Suprapubic skin (tissue), 4 donors: ENCODE measurements at regions not wholly inside any gene's neighbourhood (a gene's known extent, or its start where the extent isn't known, plus 50 kb on each side); places are given as distances from the start of the nearest gene placed in this dataset.

Experiments
- DNase-seq, 2 donors: peaks; one replicate each; pipeline ENCODE4 v3.0.0-alpha.2; 2019; ENCODE audit warnings: low spot score in 2 of 2
- H3K27ac ChIP-seq: fragments of 200-600 bp; sonication (generic); one replicate; pipeline ENCODE4 v1.5.1; 2019
- H3K27me3 ChIP-seq: fragments of 200-600 bp; sonication (generic); one replicate; pipeline ENCODE4 v1.5.1; 2019
- H3K36me3 ChIP-seq: fragments of 200-600 bp; sonication (generic); one replicate; pipeline ENCODE4 v1.5.1; 2019
- H3K4me1 ChIP-seq: fragments of 200-600 bp; sonication (generic); one replicate; pipeline ENCODE4 v1.5.1; 2019
- H3K4me3 ChIP-seq: fragments of 200-600 bp; sonication (generic); one replicate; pipeline ENCODE4 v1.5.1; 2019; ENCODE audit warnings: mild to moderate bottlenecking
- H3K9me3 ChIP-seq: fragments of 200-600 bp; sonication (generic); one replicate; pipeline ENCODE4 v1.5.1; 2019
- CTCF ChIP-seq, 2 donors: fragments of 200-600 bp in 1 of 2; fragments of 450-650 bp in 1 of 2; sonication (generic) in 1 of 2; IDR thresholded peaks; one replicate each; pipeline ENCODE4 v1.5.1; 2016 to 2019; ENCODE audit warnings: antibody characterized with exemption in 2 of 2, mild to moderate bottlenecking in 1 of 2, moderate library complexity in 1 of 2
- EP300 ChIP-seq: sonication (generic); formaldehyde crosslinking; IDR thresholded peaks from one replicate; pipeline ENCODE4 v1.6.1; 2017; ENCODE audit warnings: antibody characterized with exemption
- POLR2A ChIP-seq, 2 donors: fragments of 450-650 bp; IDR thresholded peaks; one replicate each; pipeline ENCODE4 v1.6.1; 2017; ENCODE audit warnings: antibody characterized with exemption in 2 of 2, mild to moderate bottlenecking in 2 of 2, moderate library complexity in 2 of 2
- POLR2AphosphoS5 ChIP-seq, 3 donors: sonication (generic); formaldehyde crosslinking; IDR thresholded peaks; one replicate each; pipeline ENCODE4 v1.6.1; 2017; ENCODE audit warnings: antibody characterized with exemption in 3 of 3
- WGBS: methylation state at CpG from one replicate; pipeline ENCODE4 v1.1.5; 2018; 5-methylcytosine and 5-hydroxymethylcytosine counted together

- H3K27ac ChIP-seq, result no peak overlapping the region
- H3K4me1 ChIP-seq, result peaks cover 29% of the 10 kb centered on the region
- no peak for DNase-seq
- no peaks in the 10 kb centered on the region for H3K9me3 ChIP-seq
- no peak for TF ChIP-seq POLR2AphosphoS5 (IDR thresholded peaks at IDR 0.05)
- H3K4me3 ChIP-seq, result no peak overlapping the region
- H3K27me3 ChIP-seq, result peaks cover 3% of the 10 kb centered on the region
- no peaks in the 10 kb centered on the region for H3K36me3 ChIP-seq
- 94% methylated on average over 3 of the region's 3 CpGs for WGBS
These were observed 273.0 kb upstream of the IRX1 start for GRCh38 chr5:3322642-3323041.

GRCh38 chr5:3321923-3322322 is 273.7 kb upstream of the IRX1 start:
- 94% methylated on average over 10 of the region's 10 CpGs for WGBS
- Histone ChIP-seq H3K27me3 (peaks cover 3% of the 10 kb centered on the region), H3K4me3 (no peak overlapping the region), H3K9me3 (no peaks in the 10 kb centered on the region), H3K27ac (no peak overlapping the region), H3K4me1 (peaks cover 29% of the 10 kb centered on the region), H3K36me3 (no peaks in the 10 kb centered on the region)
- TF ChIP-seq CTCF (IDR thresholded peaks at IDR 0.05), result no peak
- no peak for TF ChIP-seq EP300
- no peak for TF ChIP-seq POLR2A (IDR thresholded peaks at IDR 0.05)
- peak in 1 of 2 donors; percentile 48 for DNase-seq

- no peaks in the 10 kb centered on the region for H3K36me3 ChIP-seq
- H3K4me1 ChIP-seq, result peaks cover 28% of the 10 kb centered on the region
- H3K4me3 ChIP-seq, result no peak overlapping the region
- peak in 1 of 2 donors; percentile 30 for DNase-seq
- peaks cover 3% of the 10 kb centered on the region for H3K27me3 ChIP-seq
- H3K27ac ChIP-seq, result no peak overlapping the region
- WGBS, result 86% methylated on average over 11 of the region's 11 CpGs
- H3K9me3 ChIP-seq, result no peaks in the 10 kb centered on the region
- TF ChIP-seq POLR2AphosphoS5 (IDR thresholded peaks at IDR 0.05), result no peak
- TF ChIP-seq POLR2A (IDR thresholded peaks at IDR 0.05), result no peak
- TF ChIP-seq CTCF (IDR thresholded peaks at IDR 0.05), result no peak
- TF ChIP-seq EP300, result no peak
These were observed 274.4 kb upstream of the IRX1 start for GRCh38 chr5:3321119-3321760.

- H3K9me3 ChIP-seq, result no peaks in the 10 kb centered on the region
- H3K27ac ChIP-seq, result no peak overlapping the region
- no peaks in the 10 kb centered on the region for H3K36me3 ChIP-seq
- DNase-seq, result peak in 1 of 2 donors; percentile 67
- 57% methylated on average over 19 of the region's 19 CpGs for WGBS
- TF ChIP-seq CTCF (IDR thresholded peaks at IDR 0.05) (no peak), POLR2A (IDR thresholded peaks at IDR 0.05) (no peak), POLR2AphosphoS5 (IDR thresholded peaks at IDR 0.05) (no peak), EP300 (no peak)
- peaks cover 19% of the 10 kb centered on the region for H3K4me1 ChIP-seq
- H3K27me3 ChIP-seq, result peaks cover 3% of the 10 kb centered on the region
- no peak overlapping the region for H3K4me3 ChIP-seq
These were observed 275.2 kb upstream of the IRX1 start for GRCh38 chr5:3320317-3320875.

- no peaks in the 10 kb centered on the region for H3K9me3 ChIP-seq
- no peak for DNase-seq
- no peak overlapping the region for H3K4me3 ChIP-seq
- H3K36me3 ChIP-seq, result no peaks in the 10 kb centered on the region
- H3K27me3 ChIP-seq, result peaks cover 3% of the 10 kb centered on the region
- TF ChIP-seq CTCF (IDR thresholded peaks at IDR 0.05) (no peak), POLR2A (IDR thresholded peaks at IDR 0.05) (no peak), POLR2AphosphoS5 (IDR thresholded peaks at IDR 0.05) (no peak), EP300 (no peak)
- no peak overlapping the region for H3K27ac ChIP-seq
- H3K4me1 ChIP-seq, result peaks cover 10% of the 10 kb centered on the region
- 73% methylated on average over 10 of the region's 10 CpGs for WGBS
These were observed 278.4 kb upstream of the IRX1 start for GRCh38 chr5:3317051-3317795.
